ENCODE measurements at regions not wholly inside any gene's neighbourhood (a gene's known extent, or its start where the extent isn't known, plus 50 kb on each side); places are given as distances from the start of the nearest gene placed in this dataset.
A peak's percentile ranks its signal among the peaks of the same experiment; 100 is the strongest.

DNA sequence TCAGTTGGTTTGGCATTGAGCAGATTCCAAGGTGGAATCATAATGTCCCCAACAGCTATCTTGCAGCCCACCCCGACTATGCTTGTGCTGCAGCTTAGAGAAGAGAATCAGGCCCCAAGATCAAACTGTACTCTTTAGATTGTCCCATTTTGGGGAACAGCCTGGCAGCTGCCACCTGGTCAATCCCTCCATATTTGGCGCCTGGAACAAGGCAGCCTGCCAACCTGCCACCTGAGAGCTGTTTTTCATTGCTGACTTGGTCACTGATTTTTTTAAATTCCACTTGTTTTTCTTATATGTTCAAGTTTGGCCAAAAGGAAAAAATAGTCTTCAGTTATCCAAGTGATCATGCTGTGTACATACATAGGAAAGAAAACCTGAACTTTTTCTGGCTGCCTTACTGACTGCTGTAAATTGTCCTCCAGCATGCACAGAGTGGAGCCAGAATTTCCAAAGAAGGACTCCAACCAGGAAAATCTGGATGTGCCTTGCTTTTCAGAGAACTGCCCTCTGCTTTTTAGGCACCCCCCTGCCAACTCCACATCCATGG, 504.2 kb downstream of the ENC1 start:
- no peak for DNase-seq

DNA sequence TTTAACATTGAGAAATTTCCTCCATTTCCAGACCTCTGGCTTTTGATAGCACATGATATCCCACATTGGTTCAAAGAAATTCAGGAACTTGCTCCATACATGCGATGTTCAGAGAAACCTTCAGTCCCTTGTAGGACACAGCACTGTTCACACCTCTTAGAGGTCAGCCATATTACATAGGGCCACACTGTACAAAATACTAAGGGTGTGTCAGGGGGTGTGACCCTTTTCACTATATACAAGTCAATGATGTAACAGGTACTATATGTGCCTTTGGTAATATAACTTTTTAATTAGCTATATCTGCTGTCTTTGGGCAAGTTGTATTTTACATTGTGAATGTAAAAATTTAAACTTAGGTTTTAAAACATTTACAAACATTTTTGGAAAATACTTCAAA, 505.5 kb downstream of the ENC1 start:
- DNase-seq = no peak

DNA sequence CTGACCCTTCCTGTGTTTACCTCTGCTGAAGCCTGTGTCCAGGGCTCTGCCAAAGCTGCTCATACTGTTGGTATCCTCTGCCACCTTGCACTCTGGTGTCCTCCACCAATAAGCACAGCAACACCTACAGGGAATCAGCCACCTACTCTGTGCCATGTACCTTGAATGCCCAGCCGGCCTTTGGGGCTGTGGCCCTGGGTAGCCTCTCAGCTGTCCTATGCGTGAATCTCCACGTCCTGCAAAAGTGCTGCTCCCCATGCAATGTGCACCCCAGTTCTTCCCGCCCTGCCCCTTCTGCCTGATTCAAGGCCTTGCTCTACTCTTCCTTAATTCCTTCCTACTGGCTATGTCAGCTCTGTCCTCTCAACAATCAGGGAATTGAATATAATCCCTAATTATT, 506.5 kb downstream of the ARHGEF28 start:
- no peak for DNase-seq

DNA sequence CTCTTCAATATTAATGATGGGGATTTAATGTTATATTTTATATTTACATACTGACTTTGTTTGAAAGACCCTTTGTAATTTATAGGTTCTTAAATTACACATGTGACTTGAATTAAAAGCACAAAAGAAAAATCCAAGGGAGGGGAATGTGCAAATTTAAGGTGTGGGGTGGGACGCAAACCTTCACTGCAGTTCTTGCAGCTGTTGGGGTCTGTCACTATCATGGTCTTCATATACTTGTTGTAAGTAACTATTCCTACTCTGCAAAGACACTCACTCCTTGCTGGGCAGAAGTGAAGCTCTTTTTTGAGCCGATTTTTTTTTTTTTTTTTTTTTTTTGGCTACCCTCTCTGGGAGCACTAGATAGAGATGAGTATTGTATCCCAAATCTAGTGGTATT, 505.3 kb downstream of the ARHGEF28 start:
- no peak for DNase-seq

DNA sequence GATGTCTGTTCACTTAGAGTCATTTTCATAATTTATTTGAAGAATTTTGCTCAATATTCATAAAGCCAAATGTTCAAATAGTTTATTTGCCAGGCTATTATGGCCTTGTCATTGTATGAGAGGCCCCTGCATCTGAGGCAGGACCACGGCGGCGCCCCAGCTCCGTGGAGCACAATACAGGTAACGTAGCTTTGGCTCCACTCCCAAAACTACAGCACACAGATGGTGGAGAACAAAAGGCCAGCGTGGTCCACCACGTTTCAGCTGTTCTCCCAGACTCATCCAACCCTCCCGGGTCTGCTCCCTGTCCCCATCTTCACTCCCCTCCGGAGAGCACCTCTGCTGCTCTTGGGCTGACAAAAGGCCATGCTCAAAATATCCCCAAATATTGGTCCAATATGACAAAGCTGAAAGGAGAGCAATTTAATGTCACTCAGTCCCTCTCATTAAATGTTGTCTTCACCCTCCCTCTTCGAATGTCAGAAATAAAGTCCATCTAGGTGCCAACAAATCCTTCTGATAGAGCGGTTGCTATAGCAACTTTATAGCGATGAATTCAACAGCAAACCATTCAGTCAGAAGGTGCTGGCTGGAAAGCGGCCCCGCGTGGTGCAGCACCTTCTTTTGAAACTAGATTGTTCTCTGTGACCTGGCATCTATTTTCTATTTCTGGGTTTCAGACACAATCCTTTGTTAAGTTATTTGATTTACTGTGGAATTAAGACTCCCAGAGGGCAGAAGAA, 504.3 kb downstream of the ARHGEF28 start:
- DNase-seq = no peak

DNA sequence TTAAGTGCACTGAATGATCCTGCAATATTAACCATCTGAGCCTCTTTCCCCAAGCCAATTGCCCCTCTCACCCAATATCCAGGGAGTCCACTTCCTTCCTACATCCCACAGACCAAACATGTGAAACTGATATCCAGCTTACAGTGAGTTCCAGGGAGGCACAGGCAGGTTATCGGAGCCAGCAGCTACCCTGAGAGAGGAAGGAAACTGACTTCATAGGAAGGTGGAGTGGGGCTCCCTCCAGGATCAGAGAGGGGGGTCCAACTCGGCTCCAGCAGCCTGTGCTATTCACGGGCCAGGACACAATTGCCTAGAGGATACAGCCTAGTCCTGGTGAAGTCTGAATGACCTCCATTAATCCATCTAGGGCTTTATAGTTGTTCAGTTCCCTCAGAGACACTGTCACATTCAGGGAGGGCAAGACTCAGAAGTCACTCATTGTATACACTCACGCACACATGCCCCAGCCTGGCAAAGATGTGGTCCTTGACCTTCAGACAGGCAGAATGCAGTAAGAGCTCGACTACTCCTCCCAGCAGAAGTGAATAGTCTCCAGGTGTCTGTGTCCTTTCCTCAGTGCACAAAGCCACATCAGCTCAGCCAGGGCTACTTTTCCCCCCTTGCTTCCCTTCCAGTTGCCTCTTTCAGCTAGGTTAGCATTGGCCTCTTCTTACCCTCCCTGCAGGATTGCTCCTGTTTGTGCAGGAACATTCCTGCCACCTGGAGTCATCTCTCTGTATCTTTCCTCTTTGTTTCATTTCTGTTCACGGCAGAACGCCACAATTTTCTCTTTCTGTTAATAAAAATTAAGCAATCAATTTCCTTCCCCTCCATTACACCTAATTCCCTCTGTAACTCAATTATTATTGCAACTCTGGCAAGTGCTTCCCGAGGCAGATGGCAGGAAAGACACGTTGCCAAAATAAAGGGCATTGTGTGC, 501.7 kb downstream of the ARHGEF28 start:
- peak; percentile 18 for DNase-seq

DNA sequence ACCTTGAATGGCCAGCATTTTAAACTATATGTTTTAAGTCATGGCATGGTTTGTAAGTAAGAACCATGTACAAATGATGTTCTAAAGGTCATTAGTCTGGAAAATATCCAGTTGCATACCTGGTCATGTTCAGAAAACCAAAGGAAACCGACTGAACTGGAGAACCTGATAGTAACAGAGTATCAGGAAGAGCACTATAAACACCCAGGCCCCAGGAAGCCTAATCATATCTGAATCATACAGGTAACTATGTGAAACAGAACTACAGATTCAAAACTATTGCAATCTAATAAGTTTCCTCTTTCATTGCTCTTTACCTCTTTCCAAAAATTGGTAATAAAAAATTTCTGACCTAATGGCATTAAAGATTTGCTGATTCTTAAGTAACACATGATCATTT, 500.3 kb downstream of the ARHGEF28 start:
- no peak for DNase-seq

DNA sequence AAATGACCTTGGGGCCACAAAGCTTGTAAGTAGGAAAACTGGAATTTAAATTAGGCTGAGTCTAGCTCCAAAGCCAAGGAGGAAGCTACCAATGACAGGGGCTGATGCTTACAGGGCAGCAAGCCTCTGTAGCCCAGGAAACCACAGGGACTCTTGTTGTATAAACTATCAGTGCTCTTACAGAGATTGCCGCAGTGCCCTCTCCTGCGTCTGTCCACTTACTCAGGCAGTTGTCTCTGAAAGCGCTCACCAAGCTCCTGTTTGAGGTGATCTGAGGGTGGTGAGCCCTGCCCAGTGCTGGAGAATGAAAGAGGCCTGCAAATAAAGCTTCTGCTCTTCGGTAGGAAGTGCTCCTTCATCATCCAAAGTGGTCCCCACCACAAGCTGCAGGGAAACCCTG, 498.8 kb downstream of the ARHGEF28 start:
- DNase-seq = no peak

DNA sequence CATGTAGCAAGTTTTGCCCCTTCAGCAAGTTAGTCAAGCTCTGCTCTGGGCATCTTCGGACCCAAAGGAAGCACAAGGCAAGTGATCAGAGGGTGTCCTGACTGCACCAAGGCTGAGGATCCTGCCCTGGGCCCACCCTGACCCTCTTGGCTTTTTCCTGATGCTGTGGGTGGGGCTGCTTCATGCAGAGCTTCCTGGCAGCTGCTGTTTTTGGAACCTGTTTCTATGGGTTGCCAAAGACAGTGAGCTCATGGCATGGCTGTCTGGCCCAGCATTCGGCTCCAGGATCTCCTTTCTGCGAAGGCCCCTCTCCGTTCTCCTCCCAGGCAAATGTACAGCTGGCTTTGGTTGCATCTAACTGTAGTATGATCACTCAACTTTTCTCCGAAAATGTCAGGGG, 497.9 kb downstream of the ARHGEF28 start:
- DNase-seq = no peak

DNA sequence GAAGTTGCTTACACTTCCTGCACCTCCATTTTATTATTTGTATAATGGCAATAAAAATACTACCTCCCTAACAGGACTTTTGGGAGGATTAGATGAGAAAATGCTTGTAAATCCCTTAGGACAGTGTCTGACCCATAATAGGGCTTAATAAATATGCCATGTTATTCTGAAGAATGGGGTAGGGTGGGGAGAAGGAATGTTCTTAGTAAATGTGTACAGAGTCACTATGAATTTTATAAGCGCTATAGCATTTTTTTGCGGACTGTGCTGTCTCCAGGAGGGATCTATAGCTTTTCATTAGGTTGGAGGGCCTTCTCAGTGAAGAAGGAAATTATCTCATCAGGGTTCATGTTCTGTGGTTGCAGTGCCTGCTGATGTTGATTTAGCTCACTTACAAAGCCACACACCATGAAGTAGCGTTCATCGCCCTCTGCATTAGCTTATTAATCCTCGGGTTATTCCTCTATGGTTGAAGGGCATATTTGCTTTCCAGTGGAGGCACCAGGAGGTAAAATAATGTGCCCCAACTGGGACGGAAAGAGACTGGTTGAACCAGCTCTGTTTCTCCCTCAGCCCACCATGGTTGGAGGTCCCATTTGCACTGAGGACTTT, 497.1 kb downstream of the ARHGEF28 start:
- DNase-seq = no peak

DNA sequence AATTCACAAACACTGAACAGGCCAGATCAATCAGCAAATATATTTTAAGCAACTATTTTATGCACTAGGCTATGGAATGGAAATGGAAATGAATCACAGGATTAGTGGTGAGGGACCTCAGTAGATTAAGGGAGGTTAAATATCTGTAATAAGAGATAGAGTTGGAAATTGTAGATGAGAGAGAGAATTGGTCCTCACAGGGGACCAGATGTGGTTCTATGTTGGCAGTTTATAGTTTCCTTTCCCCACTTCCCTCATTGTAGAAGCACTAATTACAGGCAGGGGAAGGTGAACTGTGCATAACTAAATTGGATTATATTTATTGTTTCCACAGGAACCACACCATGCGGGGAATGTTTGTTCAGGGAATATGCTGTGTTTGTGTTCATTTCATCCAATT, 496.2 kb downstream of the ARHGEF28 start:
- DNase-seq = no peak

DNA sequence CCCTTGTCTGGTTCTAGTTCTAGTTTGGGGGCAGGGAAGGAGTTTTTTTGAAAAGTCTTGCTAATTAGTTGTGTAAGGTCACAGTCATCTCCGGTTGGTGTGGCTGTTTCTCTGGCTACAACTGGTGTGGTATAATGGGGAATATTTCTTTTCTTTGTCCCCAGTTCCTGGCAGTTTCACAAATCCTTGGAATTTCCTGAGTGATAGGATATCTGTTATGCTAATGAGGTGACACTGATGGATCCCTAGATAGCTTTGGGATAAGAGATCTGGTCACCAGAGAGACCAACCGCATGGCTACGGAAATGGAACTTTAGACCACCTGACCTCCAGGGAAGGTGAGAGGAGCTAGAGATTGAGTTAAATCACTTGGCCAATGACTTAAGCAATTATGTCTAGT, 494.6 kb downstream of the ARHGEF28 start:
- DNase-seq = no peak

DNA sequence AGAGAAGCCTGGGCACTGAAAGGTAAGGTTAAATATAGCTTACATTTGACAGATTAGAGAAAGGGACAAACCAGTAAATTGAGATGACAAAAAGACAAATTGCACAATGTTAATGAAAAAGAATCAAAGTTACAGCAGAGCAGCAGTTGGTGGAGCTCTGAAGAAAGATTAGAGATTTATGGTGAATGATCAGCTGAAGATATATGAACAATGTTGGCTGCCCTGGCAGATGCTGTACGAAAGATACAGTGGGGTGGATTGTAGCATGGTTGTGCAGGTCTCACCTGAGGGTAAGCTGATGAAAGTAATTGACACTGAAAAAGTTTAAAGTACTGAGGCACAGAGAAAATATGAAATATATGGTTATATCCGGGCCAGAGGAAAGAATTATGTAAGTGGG, 492.1 kb downstream of the ARHGEF28 start:
- DNase-seq = no peak

DNA sequence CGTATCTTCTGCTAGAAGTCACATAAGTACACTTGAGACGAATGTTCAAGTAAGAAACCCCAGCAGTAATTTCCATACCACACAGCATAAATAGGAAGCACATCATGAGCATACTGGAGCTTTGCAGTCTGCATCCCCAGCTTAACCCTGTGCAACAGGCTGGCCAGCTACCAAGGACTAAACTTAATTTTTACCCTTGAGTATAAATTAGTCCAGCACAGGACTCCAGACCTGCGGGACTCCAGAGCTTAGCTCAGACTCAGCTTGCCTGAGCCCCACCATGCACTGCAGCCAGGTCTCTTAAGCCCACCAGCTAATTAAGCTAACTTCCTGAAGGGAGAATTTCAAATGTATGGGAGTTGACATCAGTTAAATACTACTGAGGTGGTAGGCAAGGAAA, 491.0 kb downstream of the ARHGEF28 start:
- no peak for DNase-seq

DNA sequence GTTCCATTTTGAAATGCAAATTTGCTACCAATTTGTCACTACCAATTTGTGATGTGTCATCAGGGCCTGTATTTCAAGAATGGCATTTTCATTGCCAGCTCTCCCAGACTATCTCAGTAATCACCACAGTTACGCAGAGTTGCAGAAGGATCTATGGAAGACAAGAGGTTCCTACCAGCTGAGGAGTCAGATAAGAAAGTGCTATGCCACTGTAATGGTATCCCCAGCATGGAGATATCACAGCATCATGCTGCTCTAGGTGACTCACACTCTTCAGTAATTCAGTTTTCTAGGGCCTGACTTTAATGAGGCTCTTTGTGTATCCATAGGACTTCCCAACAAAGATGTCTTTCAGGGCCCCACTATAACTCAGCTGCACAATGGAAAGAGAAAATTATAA, 490.3 kb downstream of the ARHGEF28 start:
- DNase-seq = no peak

DNA sequence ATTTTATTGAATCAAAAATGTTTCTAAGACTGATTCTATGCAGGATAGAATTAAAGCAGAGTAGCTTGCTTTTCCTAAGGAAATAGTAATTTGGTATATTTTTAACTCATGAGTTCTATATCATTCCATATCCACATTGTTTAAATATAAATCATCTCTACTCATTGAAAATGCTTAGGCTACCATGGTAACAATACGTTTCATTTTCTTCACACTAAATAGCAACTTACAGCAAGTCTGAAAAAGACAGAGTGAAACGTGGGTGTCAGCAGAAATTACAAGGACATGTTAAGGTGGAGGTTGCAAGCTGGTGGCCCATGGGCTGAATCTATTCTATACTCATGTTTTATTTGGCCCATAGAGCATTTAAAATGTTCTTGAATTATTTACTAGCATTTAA, 487.9 kb downstream of the ARHGEF28 start:
- no peak for DNase-seq

DNA sequence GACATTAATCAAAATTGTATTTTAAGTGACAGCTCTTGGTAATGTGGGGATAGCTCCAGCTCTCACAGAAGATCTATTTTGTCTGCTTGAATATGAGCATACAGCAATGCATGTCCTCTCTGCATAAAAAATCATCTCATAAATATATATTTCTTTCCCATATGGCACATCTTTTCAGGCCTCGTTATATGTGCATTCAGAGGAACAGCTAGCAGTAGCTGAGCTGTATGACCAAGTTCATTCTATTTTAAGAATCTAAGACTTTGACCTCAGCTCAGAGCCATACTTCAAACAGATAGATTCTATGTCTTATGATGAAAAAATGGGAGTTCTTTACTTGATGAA, 487.2 kb downstream of the ARHGEF28 start:
- DNase-seq = no peak

DNA sequence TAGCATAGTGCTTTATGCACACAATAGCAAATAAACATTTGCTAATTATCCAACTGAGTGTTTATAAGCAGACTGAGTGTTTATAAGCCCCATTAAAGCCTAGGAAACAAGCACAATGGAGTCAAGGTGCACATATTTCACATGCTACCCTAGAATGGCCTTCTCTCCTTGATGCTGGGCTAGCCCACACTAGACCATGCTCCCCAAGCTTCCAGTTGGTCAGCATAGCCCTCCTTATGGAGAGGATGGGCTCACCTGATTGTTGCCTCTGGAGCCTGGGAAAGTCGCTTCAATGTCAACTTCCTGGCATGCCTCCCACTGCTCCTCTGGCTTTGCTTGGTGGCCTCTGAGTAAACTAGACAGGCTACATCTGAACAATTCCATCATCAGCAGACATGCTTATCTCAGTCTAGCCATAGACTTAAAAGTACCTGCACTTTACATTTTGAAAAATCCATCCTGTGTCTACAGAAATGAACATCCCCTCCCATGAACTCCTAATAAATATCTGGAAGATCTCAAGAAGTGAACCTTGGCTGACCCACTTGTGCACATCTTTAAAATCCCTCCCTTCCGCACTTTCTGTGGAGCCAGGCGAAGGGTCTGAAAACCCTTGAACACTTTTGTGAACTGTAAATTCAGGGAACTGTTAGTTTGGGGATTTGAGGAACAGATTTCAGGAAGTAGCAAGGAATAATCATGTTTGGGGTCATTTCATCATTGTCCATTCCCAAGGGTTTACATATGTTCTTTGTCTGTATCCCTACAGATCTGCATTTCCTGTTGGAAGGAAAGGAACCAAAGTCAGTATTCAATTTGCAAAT, 486.6 kb downstream of the ARHGEF28 start:
- no peak for DNase-seq

DNA sequence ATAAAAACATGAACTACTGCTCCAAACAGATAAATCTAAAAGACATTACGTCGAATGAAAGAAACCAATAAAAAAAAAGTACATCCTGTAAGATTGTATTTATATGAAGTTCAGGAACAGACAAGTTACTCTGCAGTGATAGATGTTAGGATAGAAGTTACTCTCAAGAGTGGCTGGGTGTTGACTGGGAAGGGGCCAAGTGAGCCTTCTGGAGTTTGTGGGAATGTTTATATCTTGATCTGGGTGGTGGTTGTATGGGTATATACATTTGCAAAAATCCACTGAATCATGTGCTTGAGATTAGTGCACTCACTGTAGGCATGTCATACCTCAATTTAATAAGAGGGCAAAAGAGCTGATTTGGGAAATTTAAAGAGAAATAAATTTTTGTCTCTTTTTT, 485.8 kb downstream of the ARHGEF28 start:
- DNase-seq = no peak

DNA sequence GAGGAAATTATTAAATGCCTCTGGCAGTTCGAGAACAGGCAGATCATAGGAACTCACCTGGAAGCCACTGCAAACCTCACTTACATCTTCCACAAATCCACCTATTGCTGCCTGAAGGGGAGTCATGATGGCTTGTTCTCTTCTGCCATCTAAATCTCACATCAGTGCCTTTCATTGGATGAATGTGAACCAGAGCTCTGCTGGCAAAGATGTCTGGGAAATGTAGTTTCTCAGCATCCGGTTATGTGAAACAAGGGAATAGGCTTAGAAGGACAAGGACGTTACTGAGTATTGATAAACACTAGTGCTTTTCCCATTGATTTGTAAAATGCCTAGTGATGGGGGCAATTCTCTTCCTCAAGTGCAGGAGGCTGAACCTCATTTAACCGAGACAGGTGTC, 483.3 kb downstream of the ARHGEF28 start:
- no peak for DNase-seq

DNA sequence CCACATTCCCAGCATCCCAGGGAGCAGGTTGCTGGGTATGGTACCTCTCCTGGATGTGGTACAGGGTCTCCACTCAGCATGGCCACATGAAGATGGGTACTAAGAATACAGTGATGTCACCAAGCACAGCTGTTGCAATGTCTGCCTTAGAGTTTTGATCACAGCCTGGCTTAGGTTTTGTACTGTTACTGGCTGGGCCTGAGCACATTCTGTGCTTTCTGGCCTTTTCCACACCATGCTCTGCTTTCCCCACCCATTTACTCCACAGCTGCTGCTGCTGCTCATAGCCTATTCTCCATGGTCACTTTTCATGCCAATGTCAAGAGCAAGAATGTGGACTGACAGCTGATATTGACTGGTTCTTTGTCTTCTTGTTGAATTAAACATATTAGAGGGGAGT, 481.9 kb downstream of the ARHGEF28 start:
- DNase-seq = no peak

DNA sequence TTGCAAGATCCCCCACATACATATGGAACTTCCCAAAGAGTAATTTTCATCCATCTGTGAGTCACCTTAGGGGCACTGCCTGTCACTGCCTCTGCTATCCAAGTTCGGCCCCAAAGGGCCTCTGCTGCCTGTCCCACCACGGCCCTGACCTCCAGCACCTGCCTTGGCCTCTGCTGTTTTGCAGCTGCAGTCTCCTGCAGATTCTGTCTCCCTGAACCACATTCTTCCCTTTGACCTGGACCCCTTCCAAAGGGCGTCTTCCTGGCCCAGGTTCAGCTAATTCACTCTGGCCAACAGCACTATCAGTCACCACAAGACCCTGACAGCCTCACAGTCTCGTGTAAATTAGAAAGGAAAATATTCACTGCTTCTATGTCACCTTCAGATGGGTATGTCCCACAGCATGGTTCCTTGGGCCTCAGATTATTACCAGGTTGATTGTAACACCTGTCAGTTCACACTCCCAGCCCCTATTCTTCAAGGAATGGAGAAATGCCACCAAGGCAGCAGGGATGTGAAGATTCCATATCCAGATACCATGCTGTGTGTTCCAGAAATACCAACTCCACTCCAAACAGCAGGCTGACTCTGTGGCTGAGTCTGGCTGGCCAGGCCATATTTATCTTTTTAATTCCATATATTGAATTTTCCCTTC, 479.3 kb downstream of the ARHGEF28 start:
- DNase-seq = no peak
